ENCODE measurements at regions not wholly inside any gene's neighbourhood (a gene's known extent, or its start where the extent isn't known, plus 50 kb on each side); places are given as distances from the start of the nearest gene placed in this dataset.

GRCh38 chr6:163893609-163894189 is 479.2 kb downstream of the QKI start:
- TF ChIP-seq EZH2 (IDR thresholded peaks at IDR 0.05): no peak
- no peak for TF ChIP-seq POLR2AphosphoS5 (IDR thresholded peaks at IDR 0.05; ENCODE audit: borderline replicate concordance, low read depth, low read length)
- TF ChIP-seq FOXP2 (optimal IDR thresholded peaks at IDR 0.05; ENCODE audit: control extremely low read depth, extremely low read length, insufficient read depth): no peak
